Kidney glomerular epithelial cell (primary cell): ENCODE measurements at regions not wholly inside any gene's neighbourhood (a gene's known extent, or its start where the extent isn't known, plus 50 kb on each side); places are given as distances from the start of the nearest gene placed in this dataset.

ENCODE experiments used
- DNase-seq: peaks from one replicate; lab custom pipeline; 2025; lab: John Stamatoyannopoulos, UW

- DNase-seq: no peak
Observed at GRCh38 chr9:93829271-93830011, 125.7 kb downstream of the BARX1 start.

GRCh38 chr9:93828331-93829097 is 126.6 kb downstream of the BARX1 start:
- no peak for DNase-seq

GRCh38 chr9:93827545-93828330 is 127.4 kb downstream of the BARX1 start:
- DNase-seq: peak; percentile 32

- no peak for DNase-seq
Observed at GRCh38 chr9:93826905-93827544, 128.1 kb downstream of the BARX1 start.

- DNase-seq: no peak
Observed at GRCh38 chr9:93826209-93826608, 128.9 kb downstream of the BARX1 start.

DNA sequence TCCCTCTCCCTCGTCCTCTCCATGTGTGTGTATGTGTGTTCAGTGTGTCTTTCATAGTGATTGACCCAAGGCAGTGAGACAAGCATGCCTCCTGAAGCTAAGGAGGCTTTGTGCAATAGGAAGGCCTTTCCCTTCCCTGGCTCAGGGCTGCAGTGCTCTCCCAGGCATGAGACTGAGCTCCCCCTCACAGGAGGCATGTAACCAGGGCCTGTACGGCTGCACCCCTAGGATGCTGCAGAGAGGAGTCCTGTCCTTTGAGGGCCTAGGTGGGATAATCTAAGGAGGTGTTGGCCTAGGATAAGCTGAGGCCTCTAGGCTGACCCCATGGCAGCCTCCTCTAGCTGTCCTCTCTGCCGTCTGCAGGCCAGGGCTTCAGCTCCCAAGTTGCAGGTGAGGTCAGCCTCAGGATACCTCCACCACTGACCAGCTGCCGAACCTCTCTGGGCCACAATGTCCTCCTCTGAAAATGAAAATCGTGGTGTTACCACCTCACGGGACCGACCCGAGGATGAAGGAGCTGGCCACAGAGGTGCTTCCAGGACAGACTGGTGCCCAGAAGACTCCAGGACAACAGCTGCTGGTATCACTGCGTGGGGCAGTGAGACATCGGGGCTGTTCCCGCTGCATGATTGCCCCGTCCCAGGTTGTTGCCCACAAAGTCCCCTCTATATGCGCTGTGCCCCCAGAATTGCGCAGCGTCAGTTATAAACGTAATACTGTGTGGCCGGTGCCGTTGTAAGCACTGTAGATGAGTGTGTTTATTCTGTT is 129.6 kb downstream of the BARX1 start:
- no peak for DNase-seq

DNA sequence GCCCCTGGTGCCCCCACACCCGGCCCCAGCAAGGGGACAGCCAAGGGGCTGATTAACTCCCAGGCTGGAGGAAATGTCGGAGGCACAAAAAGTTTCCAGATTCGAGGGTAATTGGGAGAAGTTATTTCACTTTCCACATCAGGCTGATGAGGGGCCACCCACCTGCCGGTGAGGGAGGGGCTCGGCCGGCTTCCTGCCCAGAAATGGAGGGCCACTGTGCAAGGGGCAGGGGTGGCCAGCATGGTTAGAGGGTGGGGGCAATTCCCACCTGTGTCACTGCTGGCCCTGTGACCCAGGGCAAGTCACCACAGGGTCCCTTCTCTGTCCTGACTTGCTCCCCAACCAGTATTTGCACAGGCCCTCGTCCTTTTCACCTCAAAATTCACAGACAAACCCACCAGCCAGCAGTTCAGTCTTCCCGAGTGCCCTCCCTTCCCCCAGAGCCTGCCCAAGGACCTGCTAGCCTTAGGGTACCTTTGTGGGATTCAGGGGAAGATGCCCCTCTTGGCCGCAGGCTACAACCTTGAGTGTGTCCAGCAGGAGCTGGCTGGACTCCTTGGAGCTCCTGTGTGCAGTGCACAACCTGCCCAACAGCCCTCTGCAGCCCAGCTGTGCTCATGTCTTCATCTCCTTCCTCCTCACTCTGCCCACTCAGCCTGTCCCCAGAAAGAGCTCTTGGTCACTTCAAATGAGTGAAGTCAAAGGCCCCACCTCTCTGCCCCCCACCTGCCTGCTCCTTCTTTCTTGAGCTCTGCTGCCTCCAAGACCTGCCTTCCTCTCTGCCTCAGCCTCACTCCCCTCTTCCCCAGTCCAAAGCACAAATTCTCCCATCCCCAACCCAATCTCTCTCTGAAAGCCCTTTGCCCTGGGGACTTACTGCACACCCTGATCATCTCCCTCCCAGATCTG is 130.5 kb downstream of the BARX1 start:
- no peak for DNase-seq

GRCh38 chr9:93823245-93824072 is 131.7 kb downstream of the BARX1 start:
- DNase-seq: no peak

- DNase-seq: no peak
Observed at GRCh38 chr9:93822229-93822628, 132.9 kb downstream of the BARX1 start.

DNA sequence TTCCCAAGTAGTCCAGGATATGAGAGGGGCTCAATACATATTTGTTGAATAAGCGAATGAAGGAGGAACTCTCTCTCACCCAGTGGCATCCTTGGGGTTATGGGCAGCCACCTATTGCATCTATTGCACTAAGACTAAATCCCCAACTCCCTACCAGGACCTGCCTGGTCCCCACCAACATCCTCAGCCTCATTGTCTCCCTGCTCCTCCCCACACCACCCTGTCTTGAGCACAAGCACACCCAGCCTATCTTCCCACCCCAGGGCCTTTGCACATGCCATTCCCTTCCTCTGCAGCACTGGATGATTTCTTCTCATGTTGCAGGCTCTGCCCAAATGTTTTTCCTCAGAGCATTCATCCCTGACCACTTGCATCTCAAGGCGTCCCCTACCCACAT is 133.8 kb downstream of the BARX1 start:
- no peak for DNase-seq

GRCh38 chr9:93820667-93821306 is 134.4 kb downstream of the BARX1 start:
- no peak for DNase-seq

GRCh38 chr9:93819905-93820304 is 135.2 kb downstream of the BARX1 start:
- no peak for DNase-seq

- no peak for DNase-seq
Observed at GRCh38 chr9:93818827-93819472, 136.2 kb downstream of the BARX1 start.

DNA sequence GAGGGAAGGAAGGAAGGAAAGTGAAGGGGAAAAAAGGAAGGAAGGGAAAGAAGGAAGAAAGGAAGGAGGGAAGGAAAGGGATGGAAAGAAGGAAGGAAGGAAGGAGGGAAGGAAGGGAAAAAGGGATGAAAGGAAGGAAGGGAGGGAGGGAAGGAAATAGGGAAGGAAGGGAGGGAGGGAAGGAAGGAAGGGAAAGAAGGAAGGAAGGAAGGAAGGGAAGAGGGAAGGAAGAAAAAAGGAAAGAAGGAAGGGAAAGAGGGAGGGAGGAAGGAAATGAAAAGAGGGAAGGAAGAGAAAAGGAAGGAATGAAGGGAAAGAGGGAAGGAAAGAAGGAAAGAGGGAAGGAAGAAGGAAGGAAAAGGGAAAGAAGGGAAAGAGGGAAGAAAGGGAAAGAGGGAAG is 136.9 kb downstream of the BARX1 start:
- DNase-seq: no peak

DNA sequence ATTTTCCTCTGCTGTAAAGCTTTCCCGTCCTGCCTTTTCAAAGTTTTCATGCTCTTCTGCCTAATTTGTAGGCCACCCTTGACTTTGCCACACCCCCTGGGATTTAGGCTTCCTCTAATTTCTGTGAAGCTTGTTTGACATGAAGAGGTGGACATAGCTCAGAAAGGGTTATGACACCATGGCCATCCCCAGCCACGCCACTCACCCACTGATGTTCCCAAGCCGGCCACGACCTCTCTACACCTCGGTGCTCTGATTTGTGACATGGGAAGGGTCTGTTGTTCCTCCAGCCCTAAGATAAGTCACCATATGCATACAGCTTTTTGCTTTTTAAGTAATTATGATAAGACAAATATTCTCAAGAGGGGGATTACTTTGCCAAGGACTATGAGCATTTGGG is 139.5 kb downstream of the BARX1 start:
- DNase-seq: no peak

DNA sequence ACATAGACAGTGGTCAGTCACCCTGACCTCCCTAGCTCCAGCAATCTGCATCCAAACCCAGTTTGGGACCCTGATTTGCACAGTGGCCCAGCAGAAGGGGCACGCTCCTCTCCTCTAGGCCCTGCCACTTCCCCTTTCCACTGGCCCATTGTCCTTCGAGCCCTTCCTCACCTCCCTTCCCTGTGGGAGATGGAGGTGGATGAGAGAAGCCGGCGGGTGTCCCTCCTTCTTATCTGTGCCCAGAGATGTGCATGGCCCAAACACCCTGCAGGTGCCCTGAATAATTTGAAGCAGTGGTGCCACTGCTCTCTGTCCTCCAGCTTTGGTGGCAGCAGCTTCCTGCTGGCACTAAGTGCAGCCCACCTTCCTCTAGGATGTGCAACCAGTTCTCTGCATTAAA is 140.0 kb downstream of the BARX1 start:
- no peak for DNase-seq

DNA sequence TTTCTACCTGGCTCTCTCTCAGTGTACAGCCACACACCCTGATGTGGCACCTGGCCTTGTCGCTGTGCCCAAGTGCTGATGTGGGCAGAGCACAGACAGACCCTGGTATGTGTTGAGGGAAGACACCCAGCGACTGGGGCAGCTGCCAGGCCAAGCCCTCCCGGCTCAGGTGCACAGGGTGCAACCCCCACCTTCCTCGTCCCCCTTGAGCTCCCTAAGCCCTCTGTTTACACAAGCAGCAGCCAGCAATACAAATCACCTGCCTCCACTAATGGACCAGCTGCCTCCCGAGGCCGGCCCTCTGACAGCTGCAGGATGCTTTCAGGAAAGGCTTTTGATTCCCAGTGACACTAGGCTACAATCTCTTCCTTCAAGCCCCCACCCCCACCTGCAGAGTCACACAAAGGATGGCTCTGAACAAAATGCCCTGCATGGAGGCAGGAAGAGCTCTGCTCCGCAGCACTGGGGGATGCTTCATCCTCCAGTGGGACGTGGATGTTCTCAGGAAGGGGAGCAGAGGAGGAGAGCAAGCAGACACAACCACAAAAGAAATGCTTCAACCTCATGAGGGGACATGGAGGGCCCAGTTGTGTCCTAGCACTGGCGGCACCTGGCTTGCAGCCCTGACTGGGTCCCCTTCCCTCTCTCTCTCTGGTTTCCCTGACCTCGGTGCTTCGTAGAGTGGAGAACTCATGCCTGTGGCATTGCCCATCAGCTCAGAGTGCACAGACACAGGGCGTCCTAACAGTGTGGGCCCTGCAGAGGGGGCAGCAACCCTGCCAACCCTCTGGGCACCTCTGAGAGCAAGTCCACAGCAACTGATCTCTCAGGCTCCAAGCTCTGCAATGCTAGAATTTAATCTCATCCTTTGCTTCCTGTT is 140.8 kb downstream of the BARX1 start:
- DNase-seq: no peak
